22Rv1 (cell line): ENCODE measurements at regions not wholly inside any gene's neighbourhood (a gene's known extent, or its start where the extent isn't known, plus 50 kb on each side); places are given as distances from the start of the nearest gene placed in this dataset.
"Not testable (repeated sequence)": the region's sequence is repeated elsewhere in the genome, so short reads cannot be mapped to it uniquely, and the experiment has no call there.

Source experiments
- H3K27ac ChIP-seq: fragments of 450-650 bp; 2 replicates; pipeline ENCODE4 v1.5.1; 2017
- CTCF ChIP-seq: fragments of 450-650 bp; IDR thresholded peaks from 2 replicates; pipeline ENCODE4 v1.5.1; 2017; ENCODE audit warnings: mild to moderate bottlenecking
- ZFX ChIP-seq: fragments of 450-650 bp; IDR thresholded peaks from 2 replicates; pipeline ENCODE4 v1.6.1; 2017; ENCODE audit warnings: antibody characterized with exemption, borderline replicate concordance

- no peak overlapping the region for H3K27ac ChIP-seq
- TF ChIP-seq CTCF, result no peak
- TF ChIP-seq ZFX, result no peak
These were observed 933.8 kb downstream of the TLE1 start for GRCh38 chr9:80755586-80755985.

- not testable (repeated sequence) for H3K27ac ChIP-seq
These were observed 942.3 kb downstream of the TLE1 start for GRCh38 chr9:80747056-80747455.

GRCh38 chr9:80732506-80732905 is 956.8 kb downstream of the TLE1 start:
- TF ChIP-seq ZFX (no peak), CTCF (no peak)
- no peak overlapping the region for H3K27ac ChIP-seq

- no peak overlapping the region for H3K27ac ChIP-seq
- TF ChIP-seq ZFX (no peak), CTCF (no peak)
These were observed 968.8 kb downstream of the TLE1 start for GRCh38 chr9:80720579-80720978.

- TF ChIP-seq CTCF, result no peak
- TF ChIP-seq ZFX, result no peak
- no peak overlapping the region for H3K27ac ChIP-seq
These were observed 982.2 kb downstream of the TLE1 start for GRCh38 chr9:80707120-80707519.

GRCh38 chr9:80701061-80701460 is 988.3 kb downstream of the TLE1 start:
- TF ChIP-seq ZFX, result no peak
- TF ChIP-seq CTCF, result no peak
- H3K27ac ChIP-seq, result no peak overlapping the region

GRCh38 chr9:80699511-80699998 is 989.8 kb downstream of the TLE1 start:
- H3K27ac ChIP-seq, result no peak overlapping the region
- no peak for TF ChIP-seq CTCF
- no peak for TF ChIP-seq ZFX

GRCh38 chr9:80698725-80699410 is 990.5 kb downstream of the TLE1 start:
- H3K27ac ChIP-seq, result no peak overlapping the region
- TF ChIP-seq CTCF (no peak), ZFX (no peak)
